Lung (tissue), 11 donors: ENCODE measurements at regions not wholly inside any gene's neighbourhood (a gene's known extent, or its start where the extent isn't known, plus 50 kb on each side); places are given as distances from the start of the nearest gene placed in this dataset.

Experiments used
- ATAC-seq: fragments of 200-7000 bp; cut with Tn5 transposase; one replicate; pipeline ENCODE4 v1.9.1; 2020; ENCODE audit warnings: moderate number of reproducible peaks; ENCODE audit not compliant: insufficient read depth, low FRiP score
- DNase-seq, 3 donors: peaks; one replicate each; pipeline ENCODE4 v3.0.0-alpha.2; 2013 to 2017
- H3K27ac ChIP-seq, 2 donors: one replicate each; pipeline ENCODE4 v1.5.1; 2013; ENCODE audit warnings: mild to moderate bottlenecking in 2 of 2, moderate library complexity in 2 of 2, control low read depth in 1 of 2, inconsistent platforms in 1 of 2, low read depth in 1 of 2, low read length in 1 of 2
- H3K27me3 ChIP-seq, 3 donors: one replicate each; pipeline ENCODE4 v1.5.1; 2013; ENCODE audit warnings: low read length in 2 of 3; ENCODE audit not compliant: control insufficient read depth in 3 of 3, insufficient read depth in 3 of 3
- H3K36me3 ChIP-seq, 4 donors: one replicate each; pipeline ENCODE4 v1.5.1; 2013; ENCODE audit warnings: low read length in 4 of 4, mild to moderate bottlenecking in 1 of 4, moderate library complexity in 1 of 4; ENCODE audit not compliant: control insufficient read depth in 4 of 4, insufficient read depth in 4 of 4
- H3K4me1 ChIP-seq, 5 donors: one replicate each; pipeline ENCODE4 v1.5.1; 2013; ENCODE audit warnings: low read length in 5 of 5, mild to moderate bottlenecking in 2 of 5, moderate library complexity in 1 of 5; ENCODE audit not compliant: control insufficient read depth in 5 of 5, insufficient read depth in 5 of 5
- H3K4me3 ChIP-seq: one replicate; pipeline ENCODE4 v1.5.1; 2013; ENCODE audit warnings: mild to moderate bottlenecking, control low read depth, moderate library complexity
- H3K9ac ChIP-seq, 2 donors: one replicate each; pipeline ENCODE4 v1.5.1; 2013; ENCODE audit warnings: low read length in 2 of 2, control low read depth in 1 of 2; ENCODE audit not compliant: insufficient read depth in 1 of 2
- H3K9me3 ChIP-seq, 4 donors: one replicate each; pipeline ENCODE4 v1.5.1; 2013; ENCODE audit warnings: low read length in 3 of 4, mild to moderate bottlenecking in 1 of 4, moderate library complexity in 1 of 4; ENCODE audit not compliant: control insufficient read depth in 4 of 4, insufficient read depth in 3 of 4
- WGBS, 2 donors: extraction: QIAGEN DNeasy Blood & Tissue Kit; methylation state at CpG; one replicate each; pipeline ENCODE4 v1.1.7; 2013; 5-methylcytosine and 5-hydroxymethylcytosine counted together
- TF ChIP-seq, protein P1 (sequence below): IDR thresholded peaks from 2 replicates; pipeline ENCODE4 v1.5.1; 2012; ENCODE audit warnings: mild to moderate bottlenecking; ENCODE audit errors: control extremely low read depth, extremely low read depth
- donor health status: control.
- donor health status: control.
- donor health status: Bipolar disorder and iron deficiency.
- donor health status: healthy.
- donor health status: DM: yes; HTN: yes; CAD: no.

DNA sequence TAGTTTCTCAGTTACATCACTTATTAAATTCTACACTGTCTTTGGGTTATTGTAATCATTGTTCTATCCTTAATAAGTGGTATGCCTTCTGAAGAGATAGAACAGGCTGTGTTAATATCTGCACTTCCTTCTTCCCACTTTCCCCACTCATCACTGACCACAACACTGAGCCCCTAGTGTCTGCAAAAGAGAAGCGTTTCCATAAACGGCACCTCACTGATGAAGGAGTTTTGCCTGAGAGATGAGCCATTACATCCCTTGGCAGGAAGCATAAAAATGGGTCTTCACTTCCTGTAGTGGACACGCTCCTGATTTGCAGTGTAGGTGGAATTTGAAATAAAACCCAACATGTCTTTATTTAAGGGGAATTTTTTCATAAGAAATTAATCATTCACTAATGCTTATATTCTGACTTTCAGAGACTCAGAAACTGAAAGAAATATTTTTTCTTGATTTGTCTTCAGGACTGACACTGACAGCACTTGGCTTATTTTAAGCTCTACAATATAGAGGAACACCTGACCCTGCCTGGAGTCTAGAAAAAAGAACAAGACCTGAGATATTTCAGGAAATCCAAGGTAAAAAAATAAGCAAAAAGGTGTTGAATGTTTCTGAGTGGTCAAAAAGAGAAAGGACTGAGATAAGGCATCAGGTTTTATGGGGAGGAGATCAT is 275.3 kb downstream of the RAD51AP2 start:
- TF ChIP-seq, protein P1, sequence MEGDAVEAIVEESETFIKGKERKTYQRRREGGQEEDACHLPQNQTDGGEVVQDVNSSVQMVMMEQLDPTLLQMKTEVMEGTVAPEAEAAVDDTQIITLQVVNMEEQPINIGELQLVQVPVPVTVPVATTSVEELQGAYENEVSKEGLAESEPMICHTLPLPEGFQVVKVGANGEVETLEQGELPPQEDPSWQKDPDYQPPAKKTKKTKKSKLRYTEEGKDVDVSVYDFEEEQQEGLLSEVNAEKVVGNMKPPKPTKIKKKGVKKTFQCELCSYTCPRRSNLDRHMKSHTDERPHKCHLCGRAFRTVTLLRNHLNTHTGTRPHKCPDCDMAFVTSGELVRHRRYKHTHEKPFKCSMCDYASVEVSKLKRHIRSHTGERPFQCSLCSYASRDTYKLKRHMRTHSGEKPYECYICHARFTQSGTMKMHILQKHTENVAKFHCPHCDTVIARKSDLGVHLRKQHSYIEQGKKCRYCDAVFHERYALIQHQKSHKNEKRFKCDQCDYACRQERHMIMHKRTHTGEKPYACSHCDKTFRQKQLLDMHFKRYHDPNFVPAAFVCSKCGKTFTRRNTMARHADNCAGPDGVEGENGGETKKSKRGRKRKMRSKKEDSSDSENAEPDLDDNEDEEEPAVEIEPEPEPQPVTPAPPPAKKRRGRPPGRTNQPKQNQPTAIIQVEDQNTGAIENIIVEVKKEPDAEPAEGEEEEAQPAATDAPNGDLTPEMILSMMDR: no peak
- WGBS, 2 donors: 47 to 57% methylated on average over 3 of the region's 3 CpGs
- Histone ChIP-seq H3K9me3 (no peaks in the 10 kb centered on the region), H3K9ac (no peak overlapping the region), H3K27ac (no peak overlapping the region), H3K4me1 (no peaks in the 10 kb centered on the region), H3K27me3 (no peaks in the 10 kb centered on the region), H3K4me3 (no peak overlapping the region), H3K36me3 (no peaks in the 10 kb centered on the region)
- ATAC-seq: no peak
- DNase-seq: no peak

DNA sequence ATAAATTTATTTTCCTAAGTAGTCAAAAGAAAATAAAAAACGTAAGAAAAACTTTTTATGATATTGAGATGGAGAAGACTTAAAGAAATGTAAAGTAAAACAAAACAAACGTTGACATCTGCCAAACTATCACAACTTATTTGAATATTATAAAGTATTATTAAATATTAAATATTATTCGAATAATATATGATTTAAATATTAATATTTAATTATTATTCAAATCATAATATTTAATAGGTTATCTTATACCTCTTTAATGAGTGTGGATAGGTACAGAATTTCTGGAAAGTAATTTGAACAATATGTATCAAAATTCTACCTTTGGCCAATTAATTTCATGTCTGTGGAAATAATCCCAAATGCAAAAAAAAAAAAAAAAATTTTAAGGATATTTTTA is 278.7 kb downstream of the RAD51AP2 start:
- TF ChIP-seq, protein P1: no peak
- no peaks in the 10 kb centered on the region for H3K9me3 ChIP-seq
- no peaks in the 10 kb centered on the region for H3K4me1 ChIP-seq
- WGBS, 2 donors: 81 to 94% methylated on average over 3 of the region's 3 CpGs
- H3K27ac ChIP-seq: no peak overlapping the region
- no peaks in the 10 kb centered on the region for H3K36me3 ChIP-seq
- H3K4me3 ChIP-seq: no peak overlapping the region
- no peaks in the 10 kb centered on the region for H3K27me3 ChIP-seq
- H3K9ac ChIP-seq: no peak overlapping the region
- DNase-seq: no peak
- no peak for ATAC-seq

DNA sequence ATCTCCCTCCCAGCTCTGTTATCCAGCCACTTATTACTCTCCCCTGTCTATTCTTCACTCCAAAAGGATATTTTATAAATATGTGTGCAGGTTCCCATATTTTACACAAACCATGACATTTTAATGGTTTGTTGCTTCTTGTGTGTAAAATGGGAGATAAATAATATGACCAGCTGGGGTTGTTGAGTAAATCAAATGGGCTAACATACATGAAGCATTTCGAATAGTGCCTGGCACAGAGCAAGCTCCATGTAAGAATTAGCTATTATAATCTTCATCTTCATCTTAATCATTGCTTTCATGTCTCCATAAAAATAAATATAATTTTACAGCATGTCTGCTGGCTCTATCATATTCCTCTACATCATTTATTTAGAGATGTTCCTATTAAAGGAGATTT is 283.1 kb downstream of the RAD51AP2 start:
- H3K27me3 ChIP-seq: no peaks in the 10 kb centered on the region
- no peaks in the 10 kb centered on the region for H3K36me3 ChIP-seq
- H3K27ac ChIP-seq: no peak overlapping the region
- no peak for DNase-seq
- TF ChIP-seq, protein P1: no peak
- no peak overlapping the region for H3K4me3 ChIP-seq
- 85 to 100% methylated on average over 1 of the region's 1 CpG for WGBS, 2 donors
- H3K9ac ChIP-seq: no peak overlapping the region
- ATAC-seq: no peak
- no peaks in the 10 kb centered on the region for H3K9me3 ChIP-seq
- peaks cover 0 to 8% (median 0%) of the 10 kb centered on the region in 5 donors for H3K4me1 ChIP-seq
